ENCODE measurements at regions not wholly inside any gene's neighbourhood (a gene's known extent, or its start where the extent isn't known, plus 50 kb on each side); places are given as distances from the start of the nearest gene placed in this dataset.

DNA sequence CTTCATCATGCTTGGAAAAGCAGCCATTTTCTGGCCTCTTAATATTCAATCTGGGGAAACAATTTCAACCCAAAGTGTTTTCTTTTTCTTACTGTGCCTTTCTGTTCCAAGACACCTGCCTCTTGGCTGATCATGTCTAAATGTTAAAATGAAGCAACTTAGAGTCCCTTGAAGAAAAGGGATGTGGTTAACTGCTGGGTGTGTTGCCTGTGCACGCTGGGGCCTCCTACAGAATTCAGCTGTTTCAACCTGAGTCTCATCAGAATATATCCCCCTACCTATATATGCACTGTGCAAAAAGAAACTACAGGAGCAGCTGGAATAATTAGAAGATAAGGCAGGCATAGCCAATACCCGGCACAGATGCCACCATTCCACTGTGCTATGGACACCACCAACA is 222.0 kb downstream of the OMA1 start:
- TF ChIP-seq TAF1 (IDR thresholded peaks at IDR 0.05; ENCODE audit: borderline replicate concordance, insufficient read depth, low read length), result no peak
- TF ChIP-seq, protein P1, sequence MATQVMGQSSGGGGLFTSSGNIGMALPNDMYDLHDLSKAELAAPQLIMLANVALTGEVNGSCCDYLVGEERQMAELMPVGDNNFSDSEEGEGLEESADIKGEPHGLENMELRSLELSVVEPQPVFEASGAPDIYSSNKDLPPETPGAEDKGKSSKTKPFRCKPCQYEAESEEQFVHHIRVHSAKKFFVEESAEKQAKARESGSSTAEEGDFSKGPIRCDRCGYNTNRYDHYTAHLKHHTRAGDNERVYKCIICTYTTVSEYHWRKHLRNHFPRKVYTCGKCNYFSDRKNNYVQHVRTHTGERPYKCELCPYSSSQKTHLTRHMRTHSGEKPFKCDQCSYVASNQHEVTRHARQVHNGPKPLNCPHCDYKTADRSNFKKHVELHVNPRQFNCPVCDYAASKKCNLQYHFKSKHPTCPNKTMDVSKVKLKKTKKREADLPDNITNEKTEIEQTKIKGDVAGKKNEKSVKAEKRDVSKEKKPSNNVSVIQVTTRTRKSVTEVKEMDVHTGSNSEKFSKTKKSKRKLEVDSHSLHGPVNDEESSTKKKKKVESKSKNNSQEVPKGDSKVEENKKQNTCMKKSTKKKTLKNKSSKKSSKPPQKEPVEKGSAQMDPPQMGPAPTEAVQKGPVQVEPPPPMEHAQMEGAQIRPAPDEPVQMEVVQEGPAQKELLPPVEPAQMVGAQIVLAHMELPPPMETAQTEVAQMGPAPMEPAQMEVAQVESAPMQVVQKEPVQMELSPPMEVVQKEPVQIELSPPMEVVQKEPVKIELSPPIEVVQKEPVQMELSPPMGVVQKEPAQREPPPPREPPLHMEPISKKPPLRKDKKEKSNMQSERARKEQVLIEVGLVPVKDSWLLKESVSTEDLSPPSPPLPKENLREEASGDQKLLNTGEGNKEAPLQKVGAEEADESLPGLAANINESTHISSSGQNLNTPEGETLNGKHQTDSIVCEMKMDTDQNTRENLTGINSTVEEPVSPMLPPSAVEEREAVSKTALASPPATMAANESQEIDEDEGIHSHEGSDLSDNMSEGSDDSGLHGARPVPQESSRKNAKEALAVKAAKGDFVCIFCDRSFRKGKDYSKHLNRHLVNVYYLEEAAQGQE (IDR thresholded peaks at IDR 0.05; ENCODE audit: insufficient read depth in 1 of 2, low read depth in 2 of 2, low read length in 2 of 2), result no peak
- TF ChIP-seq SIN3A (IDR thresholded peaks at IDR 0.05; ENCODE audit: borderline replicate concordance, insufficient read depth, low read length), result no peak
- TF ChIP-seq POLR2AphosphoS5 (IDR thresholded peaks at IDR 0.05; ENCODE audit: low read depth, low read length), result no peak
- TF ChIP-seq FOXP2 (optimal IDR thresholded peaks at IDR 0.05; ENCODE audit: borderline replicate concordance, extremely low read depth, extremely low read length, insufficient read depth), result no peak
